HL-60 (cell line): ENCODE measurements at regions not wholly inside any gene's neighbourhood (a gene's known extent, or its start where the extent isn't known, plus 50 kb on each side); places are given as distances from the start of the nearest gene placed in this dataset.

ENCODE experiments used
- DNase-seq, 2 experiments: peaks; one replicate each; pipeline ENCODE4 v3.0.0-alpha.2; 2010 to 2020; ENCODE audit warnings: low read depth in 1 of 2, low spot score in 1 of 2
- H3K27ac ChIP-seq: fragments of 250-450 bp; sonication (Bioruptor Pico); replicated peaks from 2 replicates; pipeline ENCODE4 v1.5.1; 2020; ENCODE audit warnings: mild to moderate bottlenecking, moderate library complexity
- H3K27me3 ChIP-seq: fragments of 250-450 bp; sonication (Bioruptor Pico); 2 replicates; pipeline ENCODE4 v1.5.1; 2021; ENCODE audit warnings: mild to moderate bottlenecking, moderate library complexity; ENCODE audit not compliant: insufficient read depth, poor library complexity, severe bottlenecking
- H3K4me3 ChIP-seq: replicated peaks from 2 replicates; pipeline ENCODE4 v1.5.1; 2011; ENCODE audit warnings: mild to moderate bottlenecking, control low read depth, low read length; ENCODE audit not compliant: insufficient read depth
- CTCF ChIP-seq: IDR thresholded peaks from one replicate; pipeline ENCODE4 v1.5.1; 2011; ENCODE audit warnings: low read length, control low read depth, inconsistent platforms; ENCODE audit not compliant: insufficient read depth
- GABPA ChIP-seq: IDR thresholded peaks from 2 replicates; pipeline ENCODE4 v1.6.1; 2012; ENCODE audit warnings: low read depth
- POLR2AphosphoS5 ChIP-seq: IDR thresholded peaks from 2 replicates; pipeline ENCODE4 v1.6.1; 2012; ENCODE audit warnings: low read depth
- SPI1 ChIP-seq: IDR thresholded peaks from 2 replicates; pipeline ENCODE4 v1.6.1; 2012; ENCODE audit warnings: low read depth, mild to moderate bottlenecking, borderline replicate concordance
- TF ChIP-seq, protein P1 (sequence below): IDR thresholded peaks from 2 replicates; pipeline ENCODE4 v1.6.1; 2012; ENCODE audit warnings: low read depth; ENCODE audit not compliant: insufficient replicate concordance

- no peak for DNase-seq
- H3K4me3 ChIP-seq, result no peak overlapping the region
- H3K27me3 ChIP-seq, result no peaks in the 10 kb centered on the region
- TF ChIP-seq CTCF (no peak), POLR2AphosphoS5 (no peak), GABPA (no peak), SPI1 (no peak)
- TF ChIP-seq, protein P1, sequence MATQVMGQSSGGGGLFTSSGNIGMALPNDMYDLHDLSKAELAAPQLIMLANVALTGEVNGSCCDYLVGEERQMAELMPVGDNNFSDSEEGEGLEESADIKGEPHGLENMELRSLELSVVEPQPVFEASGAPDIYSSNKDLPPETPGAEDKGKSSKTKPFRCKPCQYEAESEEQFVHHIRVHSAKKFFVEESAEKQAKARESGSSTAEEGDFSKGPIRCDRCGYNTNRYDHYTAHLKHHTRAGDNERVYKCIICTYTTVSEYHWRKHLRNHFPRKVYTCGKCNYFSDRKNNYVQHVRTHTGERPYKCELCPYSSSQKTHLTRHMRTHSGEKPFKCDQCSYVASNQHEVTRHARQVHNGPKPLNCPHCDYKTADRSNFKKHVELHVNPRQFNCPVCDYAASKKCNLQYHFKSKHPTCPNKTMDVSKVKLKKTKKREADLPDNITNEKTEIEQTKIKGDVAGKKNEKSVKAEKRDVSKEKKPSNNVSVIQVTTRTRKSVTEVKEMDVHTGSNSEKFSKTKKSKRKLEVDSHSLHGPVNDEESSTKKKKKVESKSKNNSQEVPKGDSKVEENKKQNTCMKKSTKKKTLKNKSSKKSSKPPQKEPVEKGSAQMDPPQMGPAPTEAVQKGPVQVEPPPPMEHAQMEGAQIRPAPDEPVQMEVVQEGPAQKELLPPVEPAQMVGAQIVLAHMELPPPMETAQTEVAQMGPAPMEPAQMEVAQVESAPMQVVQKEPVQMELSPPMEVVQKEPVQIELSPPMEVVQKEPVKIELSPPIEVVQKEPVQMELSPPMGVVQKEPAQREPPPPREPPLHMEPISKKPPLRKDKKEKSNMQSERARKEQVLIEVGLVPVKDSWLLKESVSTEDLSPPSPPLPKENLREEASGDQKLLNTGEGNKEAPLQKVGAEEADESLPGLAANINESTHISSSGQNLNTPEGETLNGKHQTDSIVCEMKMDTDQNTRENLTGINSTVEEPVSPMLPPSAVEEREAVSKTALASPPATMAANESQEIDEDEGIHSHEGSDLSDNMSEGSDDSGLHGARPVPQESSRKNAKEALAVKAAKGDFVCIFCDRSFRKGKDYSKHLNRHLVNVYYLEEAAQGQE, result no peak
- H3K27ac ChIP-seq, result no peak overlapping the region
Measured at GRCh38 chr2:22628906-22629305, 756.1 kb upstream of the KLHL29 start.

DNA sequence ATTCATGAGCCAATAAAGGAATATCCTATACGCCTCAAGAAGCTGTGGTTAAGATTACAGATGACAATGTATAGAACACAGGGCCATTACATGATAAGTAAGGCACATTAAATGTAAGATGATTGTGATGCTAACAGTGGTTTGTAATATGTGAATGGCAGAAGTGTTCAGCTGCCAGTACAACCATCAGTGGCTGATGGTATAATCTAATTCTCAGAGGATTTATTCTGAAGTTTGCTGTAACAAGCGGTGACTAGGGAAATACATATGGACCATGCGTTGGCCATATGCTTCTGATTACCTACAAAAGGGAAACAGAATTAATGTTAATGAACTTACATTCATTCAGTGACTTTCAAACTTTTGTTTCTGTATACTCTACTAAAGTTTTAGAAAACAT, 750.8 kb upstream of the KLHL29 start:
- H3K27ac ChIP-seq, result no peak overlapping the region
- no peak overlapping the region for H3K4me3 ChIP-seq
- no peak for DNase-seq
- no peaks in the 10 kb centered on the region for H3K27me3 ChIP-seq
- TF ChIP-seq CTCF (no peak), SPI1 (no peak), POLR2AphosphoS5 (no peak), GABPA (no peak)
- TF ChIP-seq, protein P1, result no peak

- no peak for DNase-seq
- Histone ChIP-seq H3K27me3 (no peaks in the 10 kb centered on the region), H3K4me3 (no peak overlapping the region), H3K27ac (no peak overlapping the region)
- TF ChIP-seq SPI1, result no peak
- no peak for TF ChIP-seq POLR2AphosphoS5
- TF ChIP-seq, protein P1, result no peak
- TF ChIP-seq CTCF, result no peak
- TF ChIP-seq GABPA, result no peak
Measured at GRCh38 chr2:22656426-22656825, 728.6 kb upstream of the KLHL29 start.
